ENCODE measurements at regions not wholly inside any gene's neighbourhood (a gene's known extent, or its start where the extent isn't known, plus 50 kb on each side); places are given as distances from the start of the nearest gene placed in this dataset.

DNA sequence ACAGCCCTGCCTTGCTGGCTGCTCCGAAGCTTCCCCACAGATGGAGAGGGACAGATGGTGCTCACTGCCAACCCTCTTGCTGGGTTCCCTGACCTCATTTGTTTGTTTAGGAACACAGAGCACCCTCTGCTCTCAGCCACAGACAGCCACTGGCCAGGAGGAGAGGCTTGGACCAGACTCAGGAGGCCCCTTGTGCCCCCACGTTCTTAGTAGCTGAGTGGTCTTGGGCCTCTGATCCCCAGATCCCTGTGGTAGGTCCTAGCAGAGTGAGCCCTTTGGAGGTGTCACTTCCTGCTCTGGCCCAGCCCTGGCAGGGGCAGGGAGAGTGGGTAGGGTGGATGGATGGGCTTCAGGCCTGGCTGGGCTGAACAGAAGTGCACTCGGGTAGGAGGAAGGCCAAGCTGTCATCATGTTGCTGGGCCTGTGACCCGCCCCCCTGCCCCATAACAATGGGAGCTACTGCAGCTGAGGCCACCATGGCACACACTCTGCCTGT is 84.0 kb downstream of the DHCR7 start:
- Histone ChIP-seq H3K4me3 (ENCODE audit: control insufficient read depth in 2 of 3, extremely low read depth in 1 of 3, insufficient read depth in 2 of 3, low read depth in 1 of 3, low read length in 3 of 3) (no peak overlapping the region), H3K4me2 (ENCODE audit: control insufficient read depth, extremely low read depth, insufficient read depth, low read depth, low read length) (no peak overlapping the region), H4K20me1 (ENCODE audit: control insufficient read depth, extremely low read depth, insufficient read depth, low read length) (no peaks in the 10 kb centered on the region), H3K9ac (ENCODE audit: control insufficient read depth, extremely low read depth, insufficient read depth, low read length) (no peak overlapping the region), H3K79me2 (ENCODE audit: control insufficient read depth, insufficient read depth, low read length) (no peaks in the 10 kb centered on the region), H3K27me3 (ENCODE audit: control insufficient read depth, extremely low read depth, insufficient read depth, low read length) (no peaks in the 10 kb centered on the region), H3K27ac (ENCODE audit: control insufficient read depth, insufficient read depth, low read length) (no peak overlapping the region), H2AFZ (ENCODE audit: control insufficient read depth, low read length) (no peak overlapping the region), H3K36me3 (ENCODE audit: control insufficient read depth in 2 of 2, extremely low read depth in 1 of 2, insufficient read depth in 2 of 2, low read length in 2 of 2) (no peaks in the 10 kb centered on the region), H3K9me3 (ENCODE audit: control insufficient read depth, low read depth, low read length) (peaks cover 3% of the 10 kb centered on the region), H3K9me1 (ENCODE audit: control insufficient read depth, extremely low read depth, insufficient read depth, low read length) (no peaks in the 10 kb centered on the region), H3K4me1 (ENCODE audit: control insufficient read depth, extremely low read depth, insufficient read depth, low read length) (no peaks in the 10 kb centered on the region)
- DNase-seq (ENCODE audit: low read depth, low spot score) (no peak), FAIRE-seq (no peak)
- no peak for TF ChIP-seq EZH2 (IDR thresholded peaks at IDR 0.05; ENCODE audit: low read length)
- TF ChIP-seq, protein P1, sequence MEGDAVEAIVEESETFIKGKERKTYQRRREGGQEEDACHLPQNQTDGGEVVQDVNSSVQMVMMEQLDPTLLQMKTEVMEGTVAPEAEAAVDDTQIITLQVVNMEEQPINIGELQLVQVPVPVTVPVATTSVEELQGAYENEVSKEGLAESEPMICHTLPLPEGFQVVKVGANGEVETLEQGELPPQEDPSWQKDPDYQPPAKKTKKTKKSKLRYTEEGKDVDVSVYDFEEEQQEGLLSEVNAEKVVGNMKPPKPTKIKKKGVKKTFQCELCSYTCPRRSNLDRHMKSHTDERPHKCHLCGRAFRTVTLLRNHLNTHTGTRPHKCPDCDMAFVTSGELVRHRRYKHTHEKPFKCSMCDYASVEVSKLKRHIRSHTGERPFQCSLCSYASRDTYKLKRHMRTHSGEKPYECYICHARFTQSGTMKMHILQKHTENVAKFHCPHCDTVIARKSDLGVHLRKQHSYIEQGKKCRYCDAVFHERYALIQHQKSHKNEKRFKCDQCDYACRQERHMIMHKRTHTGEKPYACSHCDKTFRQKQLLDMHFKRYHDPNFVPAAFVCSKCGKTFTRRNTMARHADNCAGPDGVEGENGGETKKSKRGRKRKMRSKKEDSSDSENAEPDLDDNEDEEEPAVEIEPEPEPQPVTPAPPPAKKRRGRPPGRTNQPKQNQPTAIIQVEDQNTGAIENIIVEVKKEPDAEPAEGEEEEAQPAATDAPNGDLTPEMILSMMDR (optimal IDR thresholded peaks at IDR 0.05 in 1 of 3, IDR thresholded peaks at IDR 0.05 in 1 of 3, conservative IDR thresholded peaks at IDR 0.05 in 1 of 3; ENCODE audit: extremely low read depth in 1 of 3, insufficient read depth in 2 of 3, low read length in 3 of 3) = no peak
- dilution Hi-C loops (cut with MboI; ENCODE audit: extremely low pct_ligation_motif_present, low sequenced_read_pairs) = no loop called here

DNA sequence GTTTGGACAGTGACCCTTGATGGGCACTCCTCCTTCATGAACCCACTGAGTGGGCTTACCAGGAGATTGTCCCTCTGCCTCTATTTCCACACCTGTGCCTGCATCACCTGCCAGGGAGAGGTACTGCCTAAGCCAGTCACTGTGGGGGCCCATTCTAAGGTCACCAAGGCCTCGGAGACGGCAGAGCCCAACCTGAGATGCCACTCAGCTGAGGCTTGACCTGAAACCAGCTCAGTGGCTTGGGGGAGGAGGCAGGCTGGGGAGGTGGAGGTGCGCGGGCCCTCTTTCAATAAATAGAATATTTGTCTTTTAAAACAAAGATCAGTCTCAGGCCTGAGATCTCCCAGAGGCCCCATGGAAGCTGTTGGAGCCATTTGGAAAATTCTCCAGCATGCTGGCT is 84.5 kb downstream of the DHCR7 start:
- Histone ChIP-seq H3K4me2 (ENCODE audit: control insufficient read depth, extremely low read depth, insufficient read depth, low read depth, low read length) (no peak overlapping the region), H3K9me3 (ENCODE audit: control insufficient read depth, low read depth, low read length) (peaks cover 3% of the 10 kb centered on the region), H3K9me1 (ENCODE audit: control insufficient read depth, extremely low read depth, insufficient read depth, low read length) (no peaks in the 10 kb centered on the region), H3K79me2 (ENCODE audit: control insufficient read depth, insufficient read depth, low read length) (no peaks in the 10 kb centered on the region), H3K27me3 (ENCODE audit: control insufficient read depth, extremely low read depth, insufficient read depth, low read length) (no peaks in the 10 kb centered on the region), H2AFZ (ENCODE audit: control insufficient read depth, low read length) (no peak overlapping the region), H3K9ac (ENCODE audit: control insufficient read depth, extremely low read depth, insufficient read depth, low read length) (no peak overlapping the region), H3K4me1 (ENCODE audit: control insufficient read depth, extremely low read depth, insufficient read depth, low read length) (no peaks in the 10 kb centered on the region), H4K20me1 (ENCODE audit: control insufficient read depth, extremely low read depth, insufficient read depth, low read length) (no peaks in the 10 kb centered on the region), H3K36me3 (ENCODE audit: control insufficient read depth in 2 of 2, extremely low read depth in 1 of 2, insufficient read depth in 2 of 2, low read length in 2 of 2) (no peaks in the 10 kb centered on the region), H3K27ac (ENCODE audit: control insufficient read depth, insufficient read depth, low read length) (no peak overlapping the region), H3K4me3 (ENCODE audit: control insufficient read depth in 2 of 3, extremely low read depth in 1 of 3, insufficient read depth in 2 of 3, low read depth in 1 of 3, low read length in 3 of 3) (no peak overlapping the region)
- no peak for DNase-seq (ENCODE audit: low read depth, low spot score)
- no peak for FAIRE-seq
- dilution Hi-C loops (cut with MboI; ENCODE audit: extremely low pct_ligation_motif_present, low sequenced_read_pairs) = no loop called here
- TF ChIP-seq, protein P1 (optimal IDR thresholded peaks at IDR 0.05 in 1 of 3, IDR thresholded peaks at IDR 0.05 in 1 of 3, conservative IDR thresholded peaks at IDR 0.05 in 1 of 3; ENCODE audit: extremely low read depth in 1 of 3, insufficient read depth in 2 of 3, low read length in 3 of 3) = no peak
- TF ChIP-seq EZH2 (IDR thresholded peaks at IDR 0.05; ENCODE audit: low read length) = no peak
